ENCODE measurements at regions not wholly inside any gene's neighbourhood (a gene's known extent, or its start where the extent isn't known, plus 50 kb on each side); places are given as distances from the start of the nearest gene placed in this dataset.

DNA sequence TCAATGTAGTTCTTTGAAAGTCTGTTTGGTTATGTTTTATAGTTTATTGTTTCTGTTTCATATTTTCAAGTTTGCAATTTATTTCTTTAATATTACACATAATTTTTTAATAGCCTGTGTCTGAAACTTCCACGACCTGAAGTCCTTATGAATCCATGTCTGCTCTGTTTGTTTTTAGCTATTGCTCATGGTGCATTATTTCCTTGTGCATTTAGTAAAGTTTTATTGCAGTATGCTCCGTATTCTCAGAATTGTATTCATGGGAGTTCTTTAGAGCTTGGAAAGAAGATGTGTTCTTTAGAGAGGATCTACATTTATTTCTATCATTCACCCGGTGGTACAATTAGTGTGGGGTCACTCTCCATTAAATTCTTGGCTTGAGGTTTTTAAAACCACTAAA, 133.2 kb upstream of the NFIB start:
- Histone ChIP-seq H3K4me1 (replicated peaks in 1 of 2) (no peaks in the 10 kb centered on the region), H3K27ac (no peak overlapping the region), H3K9me3 (replicated peaks in 1 of 3) (no peaks in the 10 kb centered on the region), H3K4me3 (no peak overlapping the region), H3K36me3 (replicated peaks in 1 of 2) (no peaks in the 10 kb centered on the region), H3K27me3 (no peaks in the 10 kb centered on the region)
- no peak for DNase-seq
- intact Hi-C loops (cut with DNase I), result no loop called here
- TF ChIP-seq, protein P1, sequence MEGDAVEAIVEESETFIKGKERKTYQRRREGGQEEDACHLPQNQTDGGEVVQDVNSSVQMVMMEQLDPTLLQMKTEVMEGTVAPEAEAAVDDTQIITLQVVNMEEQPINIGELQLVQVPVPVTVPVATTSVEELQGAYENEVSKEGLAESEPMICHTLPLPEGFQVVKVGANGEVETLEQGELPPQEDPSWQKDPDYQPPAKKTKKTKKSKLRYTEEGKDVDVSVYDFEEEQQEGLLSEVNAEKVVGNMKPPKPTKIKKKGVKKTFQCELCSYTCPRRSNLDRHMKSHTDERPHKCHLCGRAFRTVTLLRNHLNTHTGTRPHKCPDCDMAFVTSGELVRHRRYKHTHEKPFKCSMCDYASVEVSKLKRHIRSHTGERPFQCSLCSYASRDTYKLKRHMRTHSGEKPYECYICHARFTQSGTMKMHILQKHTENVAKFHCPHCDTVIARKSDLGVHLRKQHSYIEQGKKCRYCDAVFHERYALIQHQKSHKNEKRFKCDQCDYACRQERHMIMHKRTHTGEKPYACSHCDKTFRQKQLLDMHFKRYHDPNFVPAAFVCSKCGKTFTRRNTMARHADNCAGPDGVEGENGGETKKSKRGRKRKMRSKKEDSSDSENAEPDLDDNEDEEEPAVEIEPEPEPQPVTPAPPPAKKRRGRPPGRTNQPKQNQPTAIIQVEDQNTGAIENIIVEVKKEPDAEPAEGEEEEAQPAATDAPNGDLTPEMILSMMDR (IDR thresholded peaks at IDR 0.05), result no peak
- no peak for TF ChIP-seq POLR2A (IDR thresholded peaks at IDR 0.05)
- 61 to 79% (median 66%) methylated on average over 3 of the region's 3 CpGs for WGBS, 4 donors

GRCh38 chr9:14445946-14446345, 132.0 kb upstream of the NFIB start:
- Histone ChIP-seq H3K36me3 (replicated peaks in 1 of 2) (no peaks in the 10 kb centered on the region), H3K27me3 (no peaks in the 10 kb centered on the region), H3K4me3 (no peak overlapping the region), H3K9me3 (replicated peaks in 1 of 3) (no peaks in the 10 kb centered on the region), H3K4me1 (replicated peaks in 1 of 2) (no peaks in the 10 kb centered on the region), H3K27ac (no peak overlapping the region)
- TF ChIP-seq, protein P1 (IDR thresholded peaks at IDR 0.05), result no peak
- no peak for TF ChIP-seq POLR2A (IDR thresholded peaks at IDR 0.05)
- DNase-seq, result no peak
- intact Hi-C loops (cut with DNase I), result no loop called here
- 84 to 90% (median 86%) methylated on average over 3 of the region's 3 CpGs for WGBS, 4 donors

DNA sequence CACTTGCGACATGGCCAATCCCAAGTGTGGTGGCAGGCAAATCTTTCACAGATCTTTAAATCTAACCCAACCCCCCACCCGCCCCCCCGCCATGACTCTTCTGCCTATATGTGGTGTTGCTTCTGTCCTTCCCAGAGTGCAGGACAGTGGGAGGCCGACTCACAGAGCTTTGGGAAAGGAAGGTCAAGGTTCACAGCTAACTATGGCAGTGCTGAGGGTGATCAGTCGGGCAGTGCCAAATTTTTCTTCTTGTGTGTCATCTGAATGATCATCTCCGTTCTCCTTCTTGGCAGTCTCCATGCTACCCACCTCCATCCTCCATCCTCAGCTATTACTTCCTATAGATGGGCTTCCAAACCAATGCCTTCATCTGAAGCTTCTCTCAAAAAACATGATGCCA, 129.0 kb upstream of the NFIB start:
- H3K27me3 ChIP-seq, result no peaks in the 10 kb centered on the region
- TF ChIP-seq POLR2A (IDR thresholded peaks at IDR 0.05), result no peak
- TF ChIP-seq, protein P1 (IDR thresholded peaks at IDR 0.05), result no peak
- no peak for DNase-seq
- no peaks in the 10 kb centered on the region for H3K36me3 ChIP-seq (replicated peaks in 1 of 2)
- WGBS, 4 donors, result 70 to 83% (median 80%) methylated on average over 6 of the region's 6 CpGs
- H3K4me1 ChIP-seq (replicated peaks in 1 of 2), result no peaks in the 10 kb centered on the region
- H3K4me3 ChIP-seq, result no peak overlapping the region
- no peak overlapping the region for H3K27ac ChIP-seq
- no peaks in the 10 kb centered on the region for H3K9me3 ChIP-seq (replicated peaks in 1 of 3)
- intact Hi-C loops (cut with DNase I), result no loop called here

GRCh38 chr9:14441976-14442651, 128.2 kb upstream of the NFIB start:
- H3K9me3 ChIP-seq (replicated peaks in 1 of 3), result no peaks in the 10 kb centered on the region
- H3K4me1 ChIP-seq (replicated peaks in 1 of 2), result no peaks in the 10 kb centered on the region
- TF ChIP-seq, protein P1 (IDR thresholded peaks at IDR 0.05), result peak in 1 of 6 experiments; percentile 5
- no peak for TF ChIP-seq POLR2A (IDR thresholded peaks at IDR 0.05)
- no peak overlapping the region for H3K4me3 ChIP-seq
- H3K36me3 ChIP-seq (replicated peaks in 1 of 2), result no peaks in the 10 kb centered on the region
- WGBS, 4 donors, result 86 to 94% (median 88%) methylated on average over 10 of the region's 10 CpGs
- peak in 1 of 7 donors; percentile 15 for DNase-seq
- intact Hi-C loops (cut with DNase I), result no loop called here
- no peak overlapping the region for H3K27ac ChIP-seq
- H3K27me3 ChIP-seq, result no peaks in the 10 kb centered on the region

Data from adrenal gland (tissue), 9 donors.